GM21423 (cell line): ENCODE measurements at regions not wholly inside any gene's neighbourhood (a gene's known extent, or its start where the extent isn't known, plus 50 kb on each side); places are given as distances from the start of the nearest gene placed in this dataset.

Experiments
- ATAC-seq: cut with Tn5 transposase; IDR thresholded peaks from one replicate; pipeline ENCODE4 v1.9.1; 2021; ENCODE audit warnings: mild to moderate bottlenecking, moderate library complexity; ENCODE audit not compliant: unreplicated experiment

- no peak for ATAC-seq
Observed at GRCh38 chr12:84807249-84807648, 105.3 kb downstream of the SLC6A15 start.

GRCh38 chr12:84805474-84805858 lies 107.1 kb downstream of the SLC6A15 start:
- ATAC-seq, result no peak

- ATAC-seq, result no peak
Observed at GRCh38 chr12:84804691-84805473, 107.7 kb downstream of the SLC6A15 start.

GRCh38 chr12:84803661-84804060 lies 108.9 kb downstream of the SLC6A15 start:
- ATAC-seq, result no peak

GRCh38 chr12:84802161-84802560 lies 110.4 kb downstream of the SLC6A15 start:
- no peak for ATAC-seq

- ATAC-seq, result no peak
Observed at GRCh38 chr12:84793558-84794367, 118.8 kb downstream of the SLC6A15 start.

GRCh38 chr12:84791444-84791843 lies 121.2 kb downstream of the SLC6A15 start:
- ATAC-seq, result no peak

- no peak for ATAC-seq
Observed at GRCh38 chr12:84789184-84789583, 123.4 kb downstream of the SLC6A15 start.

- no peak for ATAC-seq
Observed at GRCh38 chr12:84787253-84787652, 125.3 kb downstream of the SLC6A15 start.

GRCh38 chr12:84786622-84787021 lies 126.0 kb downstream of the SLC6A15 start:
- ATAC-seq, result no peak

- no peak for ATAC-seq
Observed at GRCh38 chr12:84785951-84786350, 126.6 kb downstream of the SLC6A15 start.

GRCh38 chr12:84785281-84785680 lies 127.3 kb downstream of the SLC6A15 start:
- ATAC-seq, result no peak

- ATAC-seq, result no peak
Observed at GRCh38 chr12:84779169-84779568, 133.4 kb downstream of the SLC6A15 start.

GRCh38 chr12:84772281-84772680 lies 140.3 kb downstream of the SLC6A15 start:
- no peak for ATAC-seq

- ATAC-seq, result no peak
Observed at GRCh38 chr12:84767079-84767478, 145.5 kb downstream of the SLC6A15 start.

- ATAC-seq, result no peak
Observed at GRCh38 chr12:84766375-84766774, 146.2 kb downstream of the SLC6A15 start.

- ATAC-seq, result no peak
Observed at GRCh38 chr12:84764001-84764400, 148.6 kb downstream of the SLC6A15 start.

GRCh38 chr12:84763107-84763506 lies 149.5 kb downstream of the SLC6A15 start:
- ATAC-seq, result no peak

- no peak for ATAC-seq
Observed at GRCh38 chr12:84760091-84760865, 152.3 kb downstream of the SLC6A15 start.

GRCh38 chr12:84757978-84758377 lies 154.6 kb downstream of the SLC6A15 start:
- no peak for ATAC-seq

GRCh38 chr12:84756961-84757360 lies 155.6 kb downstream of the SLC6A15 start:
- ATAC-seq, result no peak
